Omental fat pad (tissue), 3 donors: ENCODE measurements at regions not wholly inside any gene's neighbourhood (a gene's known extent, or its start where the extent isn't known, plus 50 kb on each side); places are given as distances from the start of the nearest gene placed in this dataset.

ENCODE experiments used
- ATAC-seq: fragments of 150-250 bp; one replicate; pipeline ENCODE4 v1.9.1; 2016; ENCODE audit warnings: mild to moderate bottlenecking, moderate library complexity; ENCODE audit not compliant: low FRiP score
- DNase-seq: peaks from one replicate; pipeline ENCODE4 v3.0.0-alpha.2; 2019; ENCODE audit warnings: low spot score
- CTCF ChIP-seq, 3 donors: fragments of 450-650 bp; IDR thresholded peaks; one replicate each; pipeline ENCODE4 v1.5.1; 2016 to 2017; ENCODE audit warnings: antibody characterized with exemption in 3 of 3, mild to moderate bottlenecking in 3 of 3, moderate library complexity in 2 of 3

- ATAC-seq (no peak), DNase-seq (no peak)
- TF ChIP-seq CTCF (IDR thresholded peaks at IDR 0.05) = no peak
Measured at GRCh38 chr1:212179394-212180076, 105.7 kb upstream of the PPP2R5A start.

- TF ChIP-seq CTCF (IDR thresholded peaks at IDR 0.05) = no peak
- no peak for DNase-seq
- no peak for ATAC-seq
Measured at GRCh38 chr1:212181015-212181882, 104.0 kb upstream of the PPP2R5A start.

GRCh38 chr1:212182171-212182570, 103.0 kb upstream of the PPP2R5A start:
- DNase-seq = no peak
- ATAC-seq = no peak
- TF ChIP-seq CTCF (IDR thresholded peaks at IDR 0.05) = no peak

GRCh38 chr1:212182579-212182978, 102.6 kb upstream of the PPP2R5A start:
- TF ChIP-seq CTCF (IDR thresholded peaks at IDR 0.05) = no peak
- DNase-seq = no peak
- no peak for ATAC-seq

- no peak for DNase-seq
- no peak for ATAC-seq
- no peak for TF ChIP-seq CTCF (IDR thresholded peaks at IDR 0.05)
Measured at GRCh38 chr1:212186427-212187207, 98.6 kb upstream of the PPP2R5A start.

- ATAC-seq (no peak), DNase-seq (no peak)
- TF ChIP-seq CTCF (IDR thresholded peaks at IDR 0.05) = no peak
Measured at GRCh38 chr1:212188599-212189351, 96.4 kb upstream of the PPP2R5A start.
